ENCODE measurements at regions not wholly inside any gene's neighbourhood (a gene's known extent, or its start where the extent isn't known, plus 50 kb on each side); places are given as distances from the start of the nearest gene placed in this dataset.

- no peak for FAIRE-seq
- no peak for DNase-seq (ENCODE audit: insufficient read length, low spot score)
- no peak for TF ChIP-seq CTCF (IDR thresholded peaks at IDR 0.05; ENCODE audit: insufficient read depth, missing control alignments)
These were observed 192.2 kb upstream of the EXOC2 start for GRCh38 chr6:885051-885590.

GRCh38 chr6:884570-884969, 191.6 kb upstream of the EXOC2 start:
- no peak for TF ChIP-seq CTCF (IDR thresholded peaks at IDR 0.05; ENCODE audit: insufficient read depth, missing control alignments)
- DNase-seq (ENCODE audit: insufficient read length, low spot score) (no peak), FAIRE-seq (no peak)

GRCh38 chr6:882084-882598, 189.2 kb upstream of the EXOC2 start:
- DNase-seq (ENCODE audit: insufficient read length, low spot score) (no peak), FAIRE-seq (no peak)
- no peak for TF ChIP-seq CTCF (IDR thresholded peaks at IDR 0.05; ENCODE audit: insufficient read depth, missing control alignments)

GRCh38 chr6:878179-878578, 185.2 kb upstream of the EXOC2 start:
- no peak for FAIRE-seq
- no peak for DNase-seq (ENCODE audit: insufficient read length, low spot score)
- TF ChIP-seq CTCF (IDR thresholded peaks at IDR 0.05; ENCODE audit: insufficient read depth, missing control alignments): no peak

GRCh38 chr6:875012-875411, 182.1 kb upstream of the EXOC2 start:
- DNase-seq (ENCODE audit: insufficient read length, low spot score) (no peak), FAIRE-seq (no peak)
- no peak for TF ChIP-seq CTCF (IDR thresholded peaks at IDR 0.05; ENCODE audit: insufficient read depth, missing control alignments)

GRCh38 chr6:872570-873125, 179.7 kb upstream of the EXOC2 start:
- no peak for FAIRE-seq
- no peak for TF ChIP-seq CTCF (IDR thresholded peaks at IDR 0.05; ENCODE audit: insufficient read depth, missing control alignments)

GRCh38 chr6:871503-871902, 178.6 kb upstream of the EXOC2 start:
- no peak for DNase-seq (ENCODE audit: insufficient read length, low spot score)
- FAIRE-seq: no peak
- no peak for TF ChIP-seq CTCF (IDR thresholded peaks at IDR 0.05; ENCODE audit: insufficient read depth, missing control alignments)

More at GRCh38 chr6:872570-873125, 179.7 kb upstream of the EXOC2 start:
- DNase-seq (ENCODE audit: insufficient read length, low spot score): no peak
